ENCODE measurements at regions not wholly inside any gene's neighbourhood (a gene's known extent, or its start where the extent isn't known, plus 50 kb on each side); places are given as distances from the start of the nearest gene placed in this dataset.

- no peaks in the 10 kb centered on the region for H3K27me3 Mint-ChIP-seq (ENCODE audit: unreplicated experiment)
- no peaks in the 10 kb centered on the region for H3K36me3 Mint-ChIP-seq (ENCODE audit: unreplicated experiment)
- H3K9me3 Mint-ChIP-seq (ENCODE audit: unreplicated experiment) = no peaks in the 10 kb centered on the region
These were observed 241.7 kb upstream of the NEGR1 start for GRCh38 chr1:72524021-72524420.

DNA sequence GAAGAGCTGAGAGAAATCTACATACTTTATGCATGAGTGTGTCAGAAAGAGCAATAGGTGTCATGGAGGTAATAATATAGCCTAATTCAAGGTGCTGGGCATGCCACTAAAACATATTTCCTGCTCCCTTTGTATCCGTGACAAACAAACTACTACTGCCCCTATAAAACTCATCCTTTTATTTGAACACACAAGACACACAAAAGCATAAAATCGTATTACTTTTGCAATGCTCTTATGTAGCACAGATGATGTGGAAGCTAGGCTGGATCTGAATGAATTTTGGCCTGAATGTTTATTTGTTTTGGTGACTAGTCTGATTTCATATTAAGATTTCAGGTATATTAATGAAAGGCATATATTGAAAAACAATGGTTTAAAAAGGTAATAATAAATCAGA lies 239.3 kb upstream of the NEGR1 start:
- H3K9me3 Mint-ChIP-seq (ENCODE audit: unreplicated experiment) = no peaks in the 10 kb centered on the region
- H3K36me3 Mint-ChIP-seq (ENCODE audit: unreplicated experiment) = no peaks in the 10 kb centered on the region
- no peak for DNase-seq
- H3K27ac Mint-ChIP-seq (ENCODE audit: unreplicated experiment) = no peak overlapping the region
- no peaks in the 10 kb centered on the region for H3K27me3 Mint-ChIP-seq (ENCODE audit: unreplicated experiment)
- H3K4me1 Mint-ChIP-seq (ENCODE audit: low read depth, unreplicated experiment) = no peaks in the 10 kb centered on the region
- H3K4me3 Mint-ChIP-seq (ENCODE audit: unreplicated experiment) = no peak overlapping the region
- TF ChIP-seq CTCF (IDR thresholded peaks at IDR 0.05; ENCODE audit: partially characterized antibody, unreplicated experiment) = no peak

More at GRCh38 chr1:72524021-72524420, 241.7 kb upstream of the NEGR1 start:
- no peak for DNase-seq
- Mint-ChIP-seq H3K4me3 (ENCODE audit: unreplicated experiment) (no peak overlapping the region), H3K27ac (ENCODE audit: unreplicated experiment) (no peak overlapping the region), H3K4me1 (ENCODE audit: low read depth, unreplicated experiment) (no peaks in the 10 kb centered on the region)
- no peak for TF ChIP-seq CTCF (IDR thresholded peaks at IDR 0.05; ENCODE audit: partially characterized antibody, unreplicated experiment)

- no peaks in the 10 kb centered on the region for H3K27me3 Mint-ChIP-seq (ENCODE audit: unreplicated experiment)
- no peak for TF ChIP-seq CTCF (IDR thresholded peaks at IDR 0.05; ENCODE audit: partially characterized antibody, unreplicated experiment)
These were observed 234.5 kb upstream of the NEGR1 start for GRCh38 chr1:72516826-72517225.

GRCh38 chr1:72516264-72516663 lies 233.9 kb upstream of the NEGR1 start:
- Mint-ChIP-seq H3K4me3 (ENCODE audit: unreplicated experiment) (no peak overlapping the region), H3K27me3 (ENCODE audit: unreplicated experiment) (no peaks in the 10 kb centered on the region), H3K4me1 (ENCODE audit: low read depth, unreplicated experiment) (no peaks in the 10 kb centered on the region), H3K9me3 (ENCODE audit: unreplicated experiment) (no peaks in the 10 kb centered on the region), H3K36me3 (ENCODE audit: unreplicated experiment) (no peaks in the 10 kb centered on the region), H3K27ac (ENCODE audit: unreplicated experiment) (no peak overlapping the region)
- no peak for TF ChIP-seq CTCF (IDR thresholded peaks at IDR 0.05; ENCODE audit: partially characterized antibody, unreplicated experiment)
- DNase-seq = no peak

More at GRCh38 chr1:72516826-72517225, 234.5 kb upstream of the NEGR1 start:
- H3K4me3 Mint-ChIP-seq (ENCODE audit: unreplicated experiment) = no peak overlapping the region
- H3K4me1 Mint-ChIP-seq (ENCODE audit: low read depth, unreplicated experiment) = no peaks in the 10 kb centered on the region
- H3K9me3 Mint-ChIP-seq (ENCODE audit: unreplicated experiment) = no peaks in the 10 kb centered on the region
- no peak overlapping the region for H3K27ac Mint-ChIP-seq (ENCODE audit: unreplicated experiment)
- H3K36me3 Mint-ChIP-seq (ENCODE audit: unreplicated experiment) = no peaks in the 10 kb centered on the region
- no peak for DNase-seq

GRCh38 chr1:72498371-72498770 lies 216.0 kb upstream of the NEGR1 start:
- H3K27ac Mint-ChIP-seq (ENCODE audit: unreplicated experiment) = no peak overlapping the region
- TF ChIP-seq CTCF (IDR thresholded peaks at IDR 0.05; ENCODE audit: partially characterized antibody, unreplicated experiment) = no peak
- H3K4me1 Mint-ChIP-seq (ENCODE audit: low read depth, unreplicated experiment) = no peaks in the 10 kb centered on the region
- no peak for DNase-seq
- peaks cover 1% of the 10 kb centered on the region for H3K27me3 Mint-ChIP-seq (ENCODE audit: unreplicated experiment)
- no peak overlapping the region for H3K4me3 Mint-ChIP-seq (ENCODE audit: unreplicated experiment)
- no peaks in the 10 kb centered on the region for H3K36me3 Mint-ChIP-seq (ENCODE audit: unreplicated experiment)
- H3K9me3 Mint-ChIP-seq (ENCODE audit: unreplicated experiment) = no peaks in the 10 kb centered on the region

All from glutamatergic neuron (in vitro differentiated cells).